ENCODE measurements at regions not wholly inside any gene's neighbourhood (a gene's known extent, or its start where the extent isn't known, plus 50 kb on each side); places are given as distances from the start of the nearest gene placed in this dataset.

GRCh38 chr11:95653099-95653498 lies 136.5 kb downstream of the FAM76B start:
- no peaks in the 10 kb centered on the region for H3K9me2 ChIP-seq (replicated peaks; ENCODE audit: low read length)
- H3K27me3 ChIP-seq (ENCODE audit: low read length): peaks cover 81% of the 10 kb centered on the region
- H4K20me1 ChIP-seq (ENCODE audit: low read length): no peaks in the 10 kb centered on the region
- DNase-seq (no peak), ATAC-seq (no peak)
- BruUV-seq (replicated peaks): no TSS peak
- no peaks in the 10 kb centered on the region for H3K9me3 ChIP-seq (ENCODE audit: low read length)
- no peaks in the 10 kb centered on the region for H3K79me2 ChIP-seq (ENCODE audit: low read length)
- intact Hi-C loops (cut with micrococcal nuclease): no loop called here
- TF ChIP-seq, protein P1, sequence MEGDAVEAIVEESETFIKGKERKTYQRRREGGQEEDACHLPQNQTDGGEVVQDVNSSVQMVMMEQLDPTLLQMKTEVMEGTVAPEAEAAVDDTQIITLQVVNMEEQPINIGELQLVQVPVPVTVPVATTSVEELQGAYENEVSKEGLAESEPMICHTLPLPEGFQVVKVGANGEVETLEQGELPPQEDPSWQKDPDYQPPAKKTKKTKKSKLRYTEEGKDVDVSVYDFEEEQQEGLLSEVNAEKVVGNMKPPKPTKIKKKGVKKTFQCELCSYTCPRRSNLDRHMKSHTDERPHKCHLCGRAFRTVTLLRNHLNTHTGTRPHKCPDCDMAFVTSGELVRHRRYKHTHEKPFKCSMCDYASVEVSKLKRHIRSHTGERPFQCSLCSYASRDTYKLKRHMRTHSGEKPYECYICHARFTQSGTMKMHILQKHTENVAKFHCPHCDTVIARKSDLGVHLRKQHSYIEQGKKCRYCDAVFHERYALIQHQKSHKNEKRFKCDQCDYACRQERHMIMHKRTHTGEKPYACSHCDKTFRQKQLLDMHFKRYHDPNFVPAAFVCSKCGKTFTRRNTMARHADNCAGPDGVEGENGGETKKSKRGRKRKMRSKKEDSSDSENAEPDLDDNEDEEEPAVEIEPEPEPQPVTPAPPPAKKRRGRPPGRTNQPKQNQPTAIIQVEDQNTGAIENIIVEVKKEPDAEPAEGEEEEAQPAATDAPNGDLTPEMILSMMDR (conservative IDR thresholded peaks at IDR 0.05; ENCODE audit: low read depth, low read length): no peak
- TF ChIP-seq EZH2 (IDR thresholded peaks at IDR 0.05; ENCODE audit: low read length, unreplicated experiment): no peak
- no peak for TF ChIP-seq EZH2phosphoT487 (IDR thresholded peaks at IDR 0.05; ENCODE audit: borderline replicate concordance, low read length)
- CTCF ChIA-PET: no interaction called here
- POLR2A ChIA-PET (ENCODE audit: unreplicated experiment): no interaction called here
- H3F3A ChIP-seq (ENCODE audit: low read length, unreplicated experiment): no peaks in the 10 kb centered on the region
- no peak overlapping the region for H3K9ac ChIP-seq (ENCODE audit: low read length)
- no peak overlapping the region for H3K4me3 ChIP-seq (ENCODE audit: low read length)
- no peak overlapping the region for H3K27ac ChIP-seq (ENCODE audit: low read length)
- no peak overlapping the region for H3K4me2 ChIP-seq (ENCODE audit: low read length)
- H3K36me3 ChIP-seq (ENCODE audit: low read depth, low read length): no peaks in the 10 kb centered on the region
- no peak overlapping the region for H2AFZ ChIP-seq (ENCODE audit: low read length)
- no peaks in the 10 kb centered on the region for H3K4me1 ChIP-seq (ENCODE audit: insufficient read depth, low read length)

DNA sequence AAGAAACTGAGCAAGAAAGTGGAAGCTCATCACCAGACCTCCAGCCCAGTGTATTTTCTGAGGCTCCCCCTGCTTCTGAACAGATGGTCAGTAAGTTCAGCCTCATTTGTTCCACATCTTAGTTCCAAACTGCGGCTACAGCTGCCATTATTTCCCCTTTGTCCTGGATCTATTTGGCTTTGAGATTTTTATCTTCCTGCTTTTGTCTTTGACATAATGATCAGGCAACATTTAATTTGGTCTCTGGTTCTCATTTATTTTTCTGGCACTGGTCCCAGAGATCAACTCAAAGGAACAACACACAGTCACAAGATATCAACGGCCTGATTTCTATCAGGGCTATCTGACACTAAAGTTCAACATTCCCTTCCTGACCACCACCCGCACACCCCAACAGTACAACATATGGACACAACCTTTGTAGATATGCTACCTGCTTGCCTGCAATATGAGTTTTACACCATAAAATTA lies 137.5 kb downstream of the FAM76B start:
- peaks cover 79% of the 10 kb centered on the region for H3K27me3 ChIP-seq (ENCODE audit: low read length)
- no peaks in the 10 kb centered on the region for H3F3A ChIP-seq (ENCODE audit: low read length, unreplicated experiment)
- no peak for TF ChIP-seq EZH2phosphoT487 (IDR thresholded peaks at IDR 0.05; ENCODE audit: borderline replicate concordance, low read length)
- TF ChIP-seq EZH2 (IDR thresholded peaks at IDR 0.05; ENCODE audit: low read length, unreplicated experiment): no peak
- TF ChIP-seq, protein P1 (conservative IDR thresholded peaks at IDR 0.05; ENCODE audit: low read depth, low read length): no peak
- no peak overlapping the region for H3K27ac ChIP-seq (ENCODE audit: low read length)
- H3K4me3 ChIP-seq (ENCODE audit: low read length): no peak overlapping the region
- H3K79me2 ChIP-seq (ENCODE audit: low read length): no peaks in the 10 kb centered on the region
- H3K9me2 ChIP-seq (replicated peaks; ENCODE audit: low read length): no peaks in the 10 kb centered on the region
- no peak for DNase-seq
- H3K4me1 ChIP-seq (ENCODE audit: insufficient read depth, low read length): no peaks in the 10 kb centered on the region
- H4K20me1 ChIP-seq (ENCODE audit: low read length): no peaks in the 10 kb centered on the region
- intact Hi-C loops (cut with micrococcal nuclease): no loop called here
- ATAC-seq: no peak
- ChIA-PET POLR2A (ENCODE audit: unreplicated experiment) (no interaction called here), CTCF (no interaction called here)
- no peak overlapping the region for H2AFZ ChIP-seq (ENCODE audit: low read length)
- no peaks in the 10 kb centered on the region for H3K9me3 ChIP-seq (ENCODE audit: low read length)
- H3K4me2 ChIP-seq (ENCODE audit: low read length): no peak overlapping the region
- H3K9ac ChIP-seq (ENCODE audit: low read length): no peak overlapping the region
- BruUV-seq (replicated peaks): no TSS peak
- H3K36me3 ChIP-seq (ENCODE audit: low read depth, low read length): no peaks in the 10 kb centered on the region

DNA sequence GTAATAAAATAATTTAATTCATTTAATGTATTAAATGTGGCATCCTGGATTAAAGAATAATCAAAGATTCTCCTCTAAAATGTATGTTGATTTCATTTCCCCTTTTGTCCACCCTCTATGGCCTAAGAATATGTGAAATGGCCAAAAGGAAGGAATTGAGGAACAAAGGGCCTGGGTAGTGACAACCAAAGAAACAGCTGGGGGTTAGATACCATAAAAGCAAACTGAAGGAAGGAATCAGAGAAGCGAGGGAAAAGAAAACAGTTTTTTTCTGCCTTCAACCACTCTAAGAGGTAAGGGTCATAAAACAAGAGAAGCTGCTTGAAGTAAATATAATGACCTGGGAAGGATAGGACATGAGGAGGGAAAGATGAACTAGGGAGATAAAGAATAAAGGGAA lies 139.3 kb downstream of the FAM76B start:
- H3K4me2 ChIP-seq (ENCODE audit: low read length): no peak overlapping the region
- ATAC-seq: no peak
- no peak overlapping the region for H2AFZ ChIP-seq (ENCODE audit: low read length)
- intact Hi-C loops (cut with micrococcal nuclease): no loop called here
- no peaks in the 10 kb centered on the region for H3K36me3 ChIP-seq (ENCODE audit: low read depth, low read length)
- H3K9me3 ChIP-seq (ENCODE audit: low read length): no peaks in the 10 kb centered on the region
- BruUV-seq (replicated peaks): no TSS peak
- H3K4me3 ChIP-seq (ENCODE audit: low read length): no peak overlapping the region
- DNase-seq: no peak
- no peaks in the 10 kb centered on the region for H3K9me2 ChIP-seq (replicated peaks; ENCODE audit: low read length)
- peaks cover 65% of the 10 kb centered on the region for H3K27me3 ChIP-seq (ENCODE audit: low read length)
- no peak overlapping the region for H3K27ac ChIP-seq (ENCODE audit: low read length)
- no peak for TF ChIP-seq EZH2 (IDR thresholded peaks at IDR 0.05; ENCODE audit: low read length, unreplicated experiment)
- no peak for TF ChIP-seq EZH2phosphoT487 (IDR thresholded peaks at IDR 0.05; ENCODE audit: borderline replicate concordance, low read length)
- TF ChIP-seq, protein P1 (conservative IDR thresholded peaks at IDR 0.05; ENCODE audit: low read depth, low read length): no peak
- no peaks in the 10 kb centered on the region for H3K79me2 ChIP-seq (ENCODE audit: low read length)
- ChIA-PET CTCF (no interaction called here), POLR2A (ENCODE audit: unreplicated experiment) (no interaction called here)
- H3F3A ChIP-seq (ENCODE audit: low read length, unreplicated experiment): no peaks in the 10 kb centered on the region
- no peak overlapping the region for H3K9ac ChIP-seq (ENCODE audit: low read length)
- no peaks in the 10 kb centered on the region for H4K20me1 ChIP-seq (ENCODE audit: low read length)
- H3K4me1 ChIP-seq (ENCODE audit: insufficient read depth, low read length): no peaks in the 10 kb centered on the region
